ENCODE measurements at regions not wholly inside any gene's neighbourhood (a gene's known extent, or its start where the extent isn't known, plus 50 kb on each side); places are given as distances from the start of the nearest gene placed in this dataset.

GRCh38 chrX:54615109-54615508 is 85.1 kb downstream of the GNL3L start:
- peaks cover 0 to 6% (median 0%) of the 10 kb centered on the region in 3 donors for H3K27me3 Mint-ChIP-seq (ENCODE audit: low read depth in 3 of 3)
- no peak overlapping the region for H3K4me3 ChIP-seq (replicated peaks in 1 of 3; ENCODE audit: low read depth in 2 of 3, low read length in 3 of 3)
- H3K36me3 ChIP-seq (replicated peaks in 1 of 2; ENCODE audit: control insufficient read depth in 1 of 2, insufficient read depth in 2 of 2, low read length in 2 of 2): no peaks in the 10 kb centered on the region
- peaks cover 8 to 33% (median 19%) of the 10 kb centered on the region in 7 donors for H3K9me3 Mint-ChIP-seq
- no peak overlapping the region for H3K4me2 ChIP-seq (replicated peaks; ENCODE audit: extremely low read depth, low read length, poor library complexity, severe bottlenecking)
- no peaks in the 10 kb centered on the region for H3K27me3 ChIP-seq (ENCODE audit: control insufficient read depth in 2 of 2, insufficient read depth in 2 of 2, low read length in 2 of 2)
- no peak overlapping the region for H3K27ac ChIP-seq (ENCODE audit: low read depth in 1 of 2, low read length in 2 of 2)
- H3K4me1 Mint-ChIP-seq: no peaks in the 10 kb centered on the region
- WGBS (ENCODE audit: insufficient coverage): no CpG with 5 or more reads among the region's 1 CpG
- no peak overlapping the region for H3K9ac ChIP-seq (ENCODE audit: insufficient read depth, low read length, poor library complexity, severe bottlenecking)
- no peak overlapping the region for H2AFZ ChIP-seq (ENCODE audit: insufficient read depth, low read depth, low read length, poor library complexity, severe bottlenecking)
- peaks cover 9 to 12% of the 10 kb centered on the region in 2 donors for H3K9me3 ChIP-seq (replicated peaks in 1 of 2; ENCODE audit: control insufficient read depth in 1 of 2, insufficient read depth in 1 of 2, low read length in 2 of 2)
- no peaks in the 10 kb centered on the region for H4K20me1 ChIP-seq (ENCODE audit: insufficient read depth, low read length)
- intact Hi-C loops (cut with micrococcal nuclease): no loop called here
- H3K79me2 ChIP-seq (ENCODE audit: insufficient read depth, low read length): no peaks in the 10 kb centered on the region
- no peak overlapping the region for H3K27ac Mint-ChIP-seq
- H3K4me1 ChIP-seq (ENCODE audit: control insufficient read depth in 1 of 2, insufficient read depth in 2 of 2, low read length in 2 of 2): no peaks in the 10 kb centered on the region
- no peak for DNase-seq
- TF ChIP-seq, protein P1, sequence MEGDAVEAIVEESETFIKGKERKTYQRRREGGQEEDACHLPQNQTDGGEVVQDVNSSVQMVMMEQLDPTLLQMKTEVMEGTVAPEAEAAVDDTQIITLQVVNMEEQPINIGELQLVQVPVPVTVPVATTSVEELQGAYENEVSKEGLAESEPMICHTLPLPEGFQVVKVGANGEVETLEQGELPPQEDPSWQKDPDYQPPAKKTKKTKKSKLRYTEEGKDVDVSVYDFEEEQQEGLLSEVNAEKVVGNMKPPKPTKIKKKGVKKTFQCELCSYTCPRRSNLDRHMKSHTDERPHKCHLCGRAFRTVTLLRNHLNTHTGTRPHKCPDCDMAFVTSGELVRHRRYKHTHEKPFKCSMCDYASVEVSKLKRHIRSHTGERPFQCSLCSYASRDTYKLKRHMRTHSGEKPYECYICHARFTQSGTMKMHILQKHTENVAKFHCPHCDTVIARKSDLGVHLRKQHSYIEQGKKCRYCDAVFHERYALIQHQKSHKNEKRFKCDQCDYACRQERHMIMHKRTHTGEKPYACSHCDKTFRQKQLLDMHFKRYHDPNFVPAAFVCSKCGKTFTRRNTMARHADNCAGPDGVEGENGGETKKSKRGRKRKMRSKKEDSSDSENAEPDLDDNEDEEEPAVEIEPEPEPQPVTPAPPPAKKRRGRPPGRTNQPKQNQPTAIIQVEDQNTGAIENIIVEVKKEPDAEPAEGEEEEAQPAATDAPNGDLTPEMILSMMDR (IDR thresholded peaks at IDR 0.05): no peak
- no peak overlapping the region for H3K4me3 Mint-ChIP-seq
- peaks cover 2 to 4% of the 10 kb centered on the region in 2 donors for H3K36me3 Mint-ChIP-seq

GRCh38 chrX:54633641-54634040 is 103.6 kb downstream of the GNL3L start:
- WGBS (ENCODE audit: insufficient coverage): 100% methylated on average over 1 of the region's 3 CpGs
- no peak overlapping the region for H3K4me3 Mint-ChIP-seq
- Histone ChIP-seq H3K27me3 (ENCODE audit: control insufficient read depth in 2 of 2, insufficient read depth in 2 of 2, low read length in 2 of 2) (no peaks in the 10 kb centered on the region), H3K36me3 (replicated peaks in 1 of 2; ENCODE audit: control insufficient read depth in 1 of 2, insufficient read depth in 2 of 2, low read length in 2 of 2) (no peaks in the 10 kb centered on the region), H3K27ac (ENCODE audit: low read depth in 1 of 2, low read length in 2 of 2) (no peak overlapping the region), H3K4me1 (ENCODE audit: control insufficient read depth in 1 of 2, insufficient read depth in 2 of 2, low read length in 2 of 2) (no peaks in the 10 kb centered on the region), H3K9ac (ENCODE audit: insufficient read depth, low read length, poor library complexity, severe bottlenecking) (no peak overlapping the region), H3K4me3 (replicated peaks in 1 of 3; ENCODE audit: low read depth in 2 of 3, low read length in 3 of 3) (no peak overlapping the region), H4K20me1 (ENCODE audit: insufficient read depth, low read length) (no peaks in the 10 kb centered on the region), H3K4me2 (replicated peaks; ENCODE audit: extremely low read depth, low read length, poor library complexity, severe bottlenecking) (no peak overlapping the region), H2AFZ (ENCODE audit: insufficient read depth, low read depth, low read length, poor library complexity, severe bottlenecking) (no peak overlapping the region), H3K9me3 (replicated peaks in 1 of 2; ENCODE audit: control insufficient read depth in 1 of 2, insufficient read depth in 1 of 2, low read length in 2 of 2) (no peaks in the 10 kb centered on the region), H3K79me2 (ENCODE audit: insufficient read depth, low read length) (no peaks in the 10 kb centered on the region)
- H3K27me3 Mint-ChIP-seq (ENCODE audit: low read depth in 3 of 3): no peaks in the 10 kb centered on the region
- DNase-seq: no peak
- no peaks in the 10 kb centered on the region for H3K4me1 Mint-ChIP-seq
- intact Hi-C loops (cut with micrococcal nuclease): loop anchor here in 1 of 2 donors (10.0 kb wide), 3 partner anchors 99 to 1081 kb away; partner anchors contain the start of genes GNL3L, MAGED2 and RRAGB
- H3K9me3 Mint-ChIP-seq: peaks cover 2 to 32% (median 18%) of the 10 kb centered on the region in 7 donors
- H3K27ac Mint-ChIP-seq: no peak overlapping the region
- TF ChIP-seq, protein P1 (IDR thresholded peaks at IDR 0.05): no peak
- H3K36me3 Mint-ChIP-seq: no peaks in the 10 kb centered on the region
